NOMO-1 treated with DMSO at 0.1 percent for 48 hours (cell line): ENCODE measurements at regions not wholly inside any gene's neighbourhood (a gene's known extent, or its start where the extent isn't known, plus 50 kb on each side); places are given as distances from the start of the nearest gene placed in this dataset.

ENCODE experiments used
- DNase-seq: peaks from one replicate; lab custom pipeline; 2025; ENCODE audit not compliant: unreplicated experiment; lab: John Stamatoyannopoulos, UW

DNA sequence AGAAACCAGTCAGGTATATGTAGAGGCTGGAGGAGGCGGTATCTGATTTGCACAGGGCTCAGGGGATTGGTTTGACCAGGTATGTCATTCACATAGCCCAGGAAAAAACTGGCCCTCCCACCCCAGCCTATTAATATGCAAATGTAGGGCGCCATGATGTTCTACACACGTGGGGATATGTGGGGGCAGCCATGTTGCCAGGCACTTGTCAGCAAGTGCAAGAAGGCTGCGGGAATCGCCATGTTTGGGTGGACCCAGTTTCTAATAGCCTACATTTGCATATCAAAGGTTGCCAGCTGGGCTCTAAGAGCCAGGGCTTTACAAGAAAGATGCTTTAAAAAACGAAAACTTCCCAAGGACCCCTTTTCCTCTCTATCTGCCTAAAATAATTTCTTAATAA is 335.1 kb downstream of the SMARCA1 start:
- DNase-seq, result no peak

DNA sequence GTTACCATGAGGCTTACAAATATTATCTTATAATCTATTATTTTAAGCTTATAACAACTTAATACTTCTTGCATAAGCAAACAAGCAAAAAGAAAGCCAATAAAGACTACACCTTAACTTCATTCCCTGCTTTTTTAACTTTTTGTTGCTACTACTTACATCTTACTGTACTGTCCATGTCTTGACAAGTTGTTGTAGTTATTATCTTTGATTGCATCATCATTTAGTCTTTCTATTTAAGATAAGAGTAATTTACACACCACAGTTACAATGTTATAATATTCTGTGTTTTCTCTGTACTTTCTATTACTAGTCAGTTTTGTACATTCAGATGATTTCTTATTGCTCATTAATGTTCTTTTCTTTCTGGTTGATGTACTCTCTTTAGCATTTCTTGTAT is 346.6 kb downstream of the SMARCA1 start:
- no peak for DNase-seq

GRCh38 chrX:129161108-129161507 is 362.2 kb downstream of the SMARCA1 start:
- DNase-seq, result no peak

DNA sequence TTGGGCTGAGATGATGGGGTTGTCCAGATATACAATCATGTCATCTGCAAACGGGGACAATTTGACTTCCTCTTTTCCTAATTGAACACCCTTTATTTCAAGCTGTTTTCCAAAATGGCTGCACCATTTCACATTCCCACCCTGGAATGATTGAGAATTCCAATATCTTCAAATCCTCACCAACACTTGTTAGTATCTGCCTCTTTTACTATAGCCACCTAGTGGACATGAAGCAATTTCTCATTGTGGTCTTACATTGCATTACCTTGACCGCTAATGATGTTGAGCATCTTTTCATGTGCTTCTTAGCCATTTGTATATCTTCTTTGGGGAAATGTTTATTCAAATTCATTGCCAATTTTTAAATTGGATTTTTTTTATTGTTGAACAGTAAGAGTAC is 364.8 kb downstream of the SMARCA1 start:
- no peak for DNase-seq

DNA sequence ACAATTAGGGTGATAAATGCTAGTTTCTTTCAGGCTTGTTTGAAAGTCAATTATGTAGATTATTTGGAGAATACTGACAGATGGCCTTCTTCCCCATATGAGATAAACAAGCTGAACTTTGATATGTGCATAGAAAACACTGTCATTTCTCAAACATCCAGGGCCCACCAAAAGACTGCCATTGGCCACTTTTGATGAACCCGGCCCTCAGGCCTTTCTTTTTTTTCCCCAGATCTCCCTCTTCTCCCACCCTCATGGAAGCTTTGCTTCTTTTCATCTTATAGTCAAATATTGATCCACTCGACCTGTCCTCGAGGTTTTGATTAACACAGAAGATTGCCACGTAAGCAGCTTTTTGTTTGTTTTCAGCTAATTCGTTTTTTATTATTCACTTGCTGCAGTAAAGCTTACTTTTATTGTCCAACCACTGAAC is 377.4 kb downstream of the SMARCA1 start:
- no peak for DNase-seq

GRCh38 chrX:129145385-129145784 is 377.9 kb downstream of the SMARCA1 start:
- DNase-seq, result no peak

GRCh38 chrX:129144172-129145038 is 378.9 kb downstream of the SMARCA1 start:
- DNase-seq, result no peak

GRCh38 chrX:129139837-129140598 is 383.3 kb downstream of the SMARCA1 start:
- no peak for DNase-seq

GRCh38 chrX:129125122-129125914 is 398.0 kb downstream of the SMARCA1 start:
- DNase-seq, result no peak

DNA sequence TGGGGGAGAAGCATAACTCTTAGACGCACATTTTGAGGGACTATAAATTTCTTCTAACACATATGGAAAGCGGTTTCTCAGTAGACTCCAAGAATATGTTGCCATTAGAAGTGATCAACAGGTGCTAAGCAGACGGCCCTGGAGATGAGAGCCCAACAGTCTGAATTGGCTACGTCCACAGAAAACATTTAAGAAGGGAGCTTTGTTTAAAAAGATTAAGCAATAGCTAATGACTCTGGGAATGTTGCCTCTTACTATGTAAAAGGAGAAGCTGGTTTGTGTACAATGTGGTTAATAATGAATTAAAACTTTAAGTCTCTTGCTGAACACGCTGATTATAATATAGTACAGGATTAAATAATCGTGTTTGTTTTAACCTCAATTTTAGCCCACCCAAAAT is 399.5 kb downstream of the SMARCA1 start:
- DNase-seq, result no peak

DNA sequence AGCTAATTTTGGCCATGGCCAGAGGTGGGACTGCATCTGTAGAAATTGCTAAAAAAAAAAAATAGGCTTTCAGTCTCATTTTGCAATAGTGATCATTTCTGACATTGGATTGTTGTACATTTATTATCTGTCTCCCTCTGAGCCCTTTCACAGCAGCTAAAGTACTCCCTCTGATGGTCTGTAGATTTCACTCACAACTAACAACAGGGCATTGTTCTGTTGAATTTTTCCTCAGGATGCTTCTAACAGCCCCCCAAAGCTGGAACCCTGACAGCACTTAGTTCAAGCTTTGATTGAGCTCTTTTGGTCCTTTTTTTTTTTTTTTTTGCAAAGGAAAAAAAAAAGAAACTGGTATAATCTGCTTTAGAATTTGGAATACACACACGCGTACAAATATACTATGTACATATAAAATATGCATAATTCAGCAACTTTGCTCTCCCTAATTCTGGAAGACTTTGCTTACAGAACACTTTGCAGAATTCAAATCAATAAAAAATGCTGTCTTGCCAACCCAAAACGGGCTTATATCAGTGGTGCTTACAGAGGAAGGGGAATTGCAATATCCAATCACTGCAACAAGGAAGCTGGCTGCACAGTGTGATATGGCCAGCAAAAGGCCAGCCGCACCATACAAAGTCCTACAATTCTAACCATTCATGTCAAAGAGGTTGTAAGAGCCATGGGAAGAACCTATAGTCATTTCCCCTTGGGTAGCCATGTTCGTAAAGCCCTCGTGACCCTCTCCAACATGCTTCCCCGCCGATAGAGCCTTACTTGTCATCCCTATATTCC is 406.4 kb downstream of the SMARCA1 start:
- no peak for DNase-seq

GRCh38 chrX:129115935-129116334 is 407.4 kb downstream of the SMARCA1 start:
- no peak for DNase-seq

GRCh38 chrX:129115104-129115503 is 408.2 kb downstream of the SMARCA1 start:
- DNase-seq, result no peak

- no peak for DNase-seq
Measured at GRCh38 chrX:129111081-129111798, 412.1 kb downstream of the SMARCA1 start.

GRCh38 chrX:129108936-129109335 is 414.4 kb downstream of the SMARCA1 start:
- no peak for DNase-seq

DNA sequence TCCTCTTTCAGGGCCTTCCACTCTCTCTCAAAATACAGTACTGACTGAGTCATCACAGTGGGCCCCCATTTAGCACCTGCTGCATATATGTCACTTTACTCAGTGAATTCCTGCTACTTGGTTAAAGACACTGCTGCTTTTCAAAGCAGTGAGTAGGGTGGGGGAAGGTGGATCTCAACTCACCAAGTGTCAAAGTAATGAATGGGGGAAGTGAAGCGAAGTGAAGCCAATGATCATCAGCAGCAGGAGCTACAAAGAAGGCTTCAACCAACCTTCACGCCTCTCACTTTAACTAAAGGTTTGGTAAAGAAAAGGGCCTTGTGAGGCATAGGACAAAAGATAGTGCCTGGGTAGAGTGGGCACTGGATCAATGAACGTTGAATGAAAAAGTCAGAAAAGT is 424.1 kb downstream of the SMARCA1 start:
- no peak for DNase-seq

DNA sequence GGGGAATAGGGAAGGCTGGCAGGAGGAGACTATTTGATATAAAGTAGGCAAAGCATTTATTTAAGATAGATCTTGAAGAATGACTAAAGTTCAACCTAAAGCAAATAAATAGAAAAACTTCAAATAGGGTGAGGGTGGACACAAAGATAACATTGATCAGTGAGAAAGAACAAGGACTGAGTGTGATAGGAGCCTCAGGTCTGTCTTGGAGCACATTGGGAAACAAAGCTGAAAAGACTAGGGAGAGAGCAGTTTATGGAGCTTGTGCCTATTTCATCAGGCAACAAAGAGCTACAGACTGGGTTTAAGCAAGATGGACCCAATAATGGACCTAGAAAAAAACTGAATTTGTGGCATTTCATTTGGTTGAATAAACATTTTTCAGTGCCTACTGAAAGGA is 425.6 kb downstream of the SMARCA1 start:
- no peak for DNase-seq

DNA sequence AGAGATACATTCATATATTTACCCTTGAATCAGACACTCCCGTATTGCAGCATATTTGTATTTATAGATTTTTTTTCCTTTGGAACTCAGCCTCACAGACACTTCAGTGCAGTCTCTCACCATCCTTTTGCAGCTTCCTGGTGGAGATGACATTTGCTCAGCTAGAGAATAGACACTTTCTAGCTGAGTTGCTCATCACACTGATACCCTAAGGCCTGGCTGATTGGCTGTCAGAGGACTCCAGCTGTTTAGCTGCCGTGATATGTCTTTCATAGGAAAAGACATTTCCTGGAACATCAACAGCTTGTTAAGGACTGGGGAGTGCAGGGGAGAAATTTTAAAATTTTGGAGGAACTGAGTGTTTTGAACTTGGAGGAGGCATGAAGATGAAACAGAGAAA is 429.6 kb downstream of the SMARCA1 start:
- DNase-seq, result no peak

GRCh38 chrX:129092757-129093156 is 430.5 kb downstream of the SMARCA1 start:
- no peak for DNase-seq

- no peak for DNase-seq
Measured at GRCh38 chrX:129092242-129092641, 431.0 kb downstream of the SMARCA1 start.
